Smooth muscle cell (in vitro differentiated cells): ENCODE measurements at regions not wholly inside any gene's neighbourhood (a gene's known extent, or its start where the extent isn't known, plus 50 kb on each side); places are given as distances from the start of the nearest gene placed in this dataset.

Source experiments
- DNase-seq: peaks from one replicate; lab custom pipeline; 2025; ENCODE audit not compliant: unreplicated experiment; lab: John Stamatoyannopoulos, UW
- H2AFZ ChIP-seq: fragments of 200-600 bp; sonication (generic); 2 replicates; pipeline ENCODE4 v1.6.0; 2016; ENCODE audit warnings: antibody characterized with exemption, low read depth, mild to moderate bottlenecking
- H3F3A ChIP-seq: fragments of 200-600 bp; sonication (generic); 2 replicates; pipeline ENCODE4 v1.6.0; 2017; ENCODE audit warnings: antibody characterized with exemption, low read depth
- H3K27ac ChIP-seq: fragments of 200-600 bp; sonication (generic); 2 replicates; pipeline ENCODE4 v1.5.1; 2016; ENCODE audit warnings: low read depth, mild to moderate bottlenecking
- H3K27me3 ChIP-seq: fragments of 200-600 bp; sonication (generic); 2 replicates; pipeline ENCODE4 v1.6.1; 2016; ENCODE audit warnings: low read depth, mild to moderate bottlenecking
- H3K36me3 ChIP-seq: fragments of 200-600 bp; sonication (generic); 2 replicates; pipeline ENCODE4 v1.5.1; 2016; ENCODE audit warnings: low read depth
- H3K4me1 ChIP-seq: fragments of 200-600 bp; sonication (generic); 2 replicates; pipeline ENCODE4 v1.5.1; 2016; ENCODE audit warnings: low read depth
- H3K4me2 ChIP-seq: fragments of 200-600 bp; sonication (generic); 2 replicates; pipeline ENCODE4 v1.6.0; 2016; ENCODE audit warnings: mild to moderate bottlenecking
- H3K4me3 ChIP-seq: fragments of 200-600 bp; sonication (generic); 2 replicates; pipeline ENCODE4 v1.5.1; 2016; ENCODE audit warnings: mild to moderate bottlenecking
- H3K79me2 ChIP-seq: fragments of 200-600 bp; sonication (generic); 2 replicates; pipeline ENCODE4 v1.6.0; 2016; ENCODE audit warnings: low read depth, mild to moderate bottlenecking
- H3K9ac ChIP-seq: fragments of 200-600 bp; sonication (generic); 2 replicates; pipeline ENCODE4 v1.6.0; 2016; ENCODE audit warnings: low read depth
- H3K9me3 ChIP-seq: fragments of 200-600 bp; sonication (generic); replicated peaks from 2 replicates; pipeline ENCODE4 v1.5.1; 2016; ENCODE audit warnings: low read depth
- H4K20me1 ChIP-seq: fragments of 200-600 bp; sonication (generic); 2 replicates; pipeline ENCODE4 v1.6.0; 2016; ENCODE audit warnings: low read depth
- WGBS: methylation state at CpG from one replicate; pipeline ENCODE4 v1.1.7; 2016; ENCODE audit warnings: low lambda C conversion rate; 5-methylcytosine and 5-hydroxymethylcytosine counted together
- TF ChIP-seq, protein P1 (sequence below): fragments of 200-600 bp; sonication (generic); IDR thresholded peaks from 2 replicates; pipeline ENCODE4 v1.5.1; 2017; ENCODE audit warnings: borderline replicate concordance, mild to moderate bottlenecking, antibody characterized with exemption; ENCODE audit not compliant: insufficient read depth, poor library complexity, severe bottlenecking

DNA sequence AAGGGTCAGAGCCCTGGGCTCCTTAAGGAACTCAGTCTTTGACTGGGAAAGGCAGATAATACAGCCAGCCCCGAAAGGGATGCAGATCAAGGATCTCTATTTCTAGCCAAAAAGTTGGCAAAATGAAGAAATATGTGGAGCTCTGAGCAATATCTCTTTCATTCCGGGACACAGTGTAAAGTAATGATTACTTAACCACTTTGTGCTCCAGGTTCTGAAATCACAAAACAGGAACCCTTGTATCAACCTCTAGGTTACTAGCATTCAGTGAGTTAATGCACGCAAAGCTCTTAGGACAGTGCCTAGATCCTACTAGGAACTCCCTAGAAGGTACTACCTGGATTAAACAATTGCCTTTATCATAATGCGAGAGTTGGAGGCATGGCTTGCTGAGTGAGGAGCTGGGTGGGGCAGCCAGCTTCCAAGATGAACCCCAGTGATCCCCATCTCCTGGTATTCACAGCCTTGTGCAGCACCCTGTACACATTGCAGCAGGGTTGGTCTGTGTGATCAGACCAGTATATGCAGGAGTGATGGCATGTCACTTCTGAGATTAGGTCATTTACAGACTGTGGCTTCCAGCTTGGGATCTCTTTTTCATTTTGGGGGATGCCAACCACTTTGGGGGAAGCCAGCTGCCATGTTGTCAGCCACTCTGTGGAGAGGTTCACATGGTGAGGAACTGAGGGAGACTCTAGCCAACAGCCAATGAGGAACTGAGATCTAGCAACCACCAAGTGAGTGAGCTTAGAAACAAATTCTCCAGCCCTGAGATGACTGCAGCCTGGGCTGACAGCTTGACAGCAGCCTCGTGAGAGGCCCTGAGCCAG, 103.1 kb upstream of the SLC44A1 start:
- DNase-seq: no peak
- Histone ChIP-seq H3K79me2 (no peaks in the 10 kb centered on the region), H3F3A (no peaks in the 10 kb centered on the region), H3K4me2 (no peak overlapping the region), H3K9me3 (no peaks in the 10 kb centered on the region), H3K4me3 (no peak overlapping the region), H3K27me3 (no peaks in the 10 kb centered on the region), H3K27ac (peak overlapping the region; percentile 54), H4K20me1 (no peaks in the 10 kb centered on the region), H3K4me1 (no peaks in the 10 kb centered on the region), H2AFZ (no peak overlapping the region), H3K9ac (no peak overlapping the region), H3K36me3 (no peaks in the 10 kb centered on the region)
- 75% methylated on average over 5 of the region's 5 CpGs for WGBS
- TF ChIP-seq, protein P1, sequence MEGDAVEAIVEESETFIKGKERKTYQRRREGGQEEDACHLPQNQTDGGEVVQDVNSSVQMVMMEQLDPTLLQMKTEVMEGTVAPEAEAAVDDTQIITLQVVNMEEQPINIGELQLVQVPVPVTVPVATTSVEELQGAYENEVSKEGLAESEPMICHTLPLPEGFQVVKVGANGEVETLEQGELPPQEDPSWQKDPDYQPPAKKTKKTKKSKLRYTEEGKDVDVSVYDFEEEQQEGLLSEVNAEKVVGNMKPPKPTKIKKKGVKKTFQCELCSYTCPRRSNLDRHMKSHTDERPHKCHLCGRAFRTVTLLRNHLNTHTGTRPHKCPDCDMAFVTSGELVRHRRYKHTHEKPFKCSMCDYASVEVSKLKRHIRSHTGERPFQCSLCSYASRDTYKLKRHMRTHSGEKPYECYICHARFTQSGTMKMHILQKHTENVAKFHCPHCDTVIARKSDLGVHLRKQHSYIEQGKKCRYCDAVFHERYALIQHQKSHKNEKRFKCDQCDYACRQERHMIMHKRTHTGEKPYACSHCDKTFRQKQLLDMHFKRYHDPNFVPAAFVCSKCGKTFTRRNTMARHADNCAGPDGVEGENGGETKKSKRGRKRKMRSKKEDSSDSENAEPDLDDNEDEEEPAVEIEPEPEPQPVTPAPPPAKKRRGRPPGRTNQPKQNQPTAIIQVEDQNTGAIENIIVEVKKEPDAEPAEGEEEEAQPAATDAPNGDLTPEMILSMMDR: no peak

DNA sequence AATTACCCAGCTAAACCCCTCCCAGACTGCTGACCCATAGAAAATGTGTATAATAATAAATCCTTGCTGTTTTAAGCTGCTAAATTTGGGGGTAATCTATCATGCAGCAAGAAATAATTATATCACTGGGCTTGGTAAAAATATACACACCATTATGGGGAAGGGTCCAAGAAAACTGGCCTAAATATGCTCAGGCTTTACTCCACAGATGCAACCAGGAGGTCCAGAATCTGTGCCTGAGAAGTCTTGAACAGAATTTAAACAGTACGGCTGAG, 102.5 kb upstream of the SLC44A1 start:
- TF ChIP-seq, protein P1: no peak
- DNase-seq: no peak
- WGBS: 50% methylated on average over 1 of the region's 1 CpG
- H3K4me2 ChIP-seq: peak overlapping the region; percentile 3
- H3K27ac ChIP-seq: peak overlapping the region; percentile 54
- no peaks in the 10 kb centered on the region for H4K20me1 ChIP-seq
- H3K27me3 ChIP-seq: no peaks in the 10 kb centered on the region
- H3K9ac ChIP-seq: no peak overlapping the region
- H2AFZ ChIP-seq: no peak overlapping the region
- H3F3A ChIP-seq: no peaks in the 10 kb centered on the region
- H3K4me1 ChIP-seq: no peaks in the 10 kb centered on the region
- no peak overlapping the region for H3K4me3 ChIP-seq
- no peaks in the 10 kb centered on the region for H3K36me3 ChIP-seq
- no peaks in the 10 kb centered on the region for H3K79me2 ChIP-seq
- no peaks in the 10 kb centered on the region for H3K9me3 ChIP-seq

DNA sequence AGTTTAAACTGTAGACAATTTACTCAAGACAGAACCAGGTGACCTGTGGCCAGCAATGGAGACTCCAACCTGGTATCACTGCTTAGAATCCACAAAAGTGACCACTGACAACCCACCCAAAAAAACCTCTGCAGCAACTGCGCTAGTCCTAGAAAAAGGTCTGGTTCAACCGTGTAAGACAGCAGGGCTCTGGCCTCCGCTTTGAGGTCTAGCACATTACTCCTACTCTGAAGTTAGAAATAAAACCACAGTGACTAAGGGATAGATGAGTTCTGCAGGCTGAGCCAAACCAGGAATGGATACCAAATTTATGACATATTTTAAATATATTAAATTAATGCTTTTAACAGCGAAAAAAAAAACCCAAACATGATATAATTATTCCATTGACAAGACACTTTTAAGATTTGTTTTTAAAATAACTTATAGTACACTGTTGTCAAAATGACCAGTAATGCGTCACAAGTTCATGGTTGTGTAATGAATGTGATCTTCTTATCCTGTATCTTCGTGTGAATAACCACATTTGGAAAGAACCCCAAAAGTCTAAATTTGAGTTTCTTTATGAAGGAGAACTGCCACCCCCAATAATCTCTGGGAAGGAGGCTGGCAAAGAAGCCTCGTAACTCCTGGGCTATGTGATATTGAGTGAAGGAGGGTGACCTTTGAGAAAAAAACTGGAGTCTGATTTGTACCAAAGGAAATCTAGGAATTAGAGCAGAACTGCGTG, 101.9 kb upstream of the SLC44A1 start:
- TF ChIP-seq, protein P1: no peak
- no peaks in the 10 kb centered on the region for H4K20me1 ChIP-seq
- no peak overlapping the region for H2AFZ ChIP-seq
- H3K9me3 ChIP-seq: no peaks in the 10 kb centered on the region
- H3K27me3 ChIP-seq: no peaks in the 10 kb centered on the region
- no peaks in the 10 kb centered on the region for H3K4me1 ChIP-seq
- H3K9ac ChIP-seq: no peak overlapping the region
- no peaks in the 10 kb centered on the region for H3K79me2 ChIP-seq
- H3K36me3 ChIP-seq: no peaks in the 10 kb centered on the region
- H3K4me3 ChIP-seq: no peak overlapping the region
- no peaks in the 10 kb centered on the region for H3F3A ChIP-seq
- DNase-seq: no peak
- peak overlapping the region; percentile 3 for H3K4me2 ChIP-seq
- peak overlapping the region; percentile 54 for H3K27ac ChIP-seq
- 70% methylated on average over 8 of the region's 8 CpGs for WGBS

DNA sequence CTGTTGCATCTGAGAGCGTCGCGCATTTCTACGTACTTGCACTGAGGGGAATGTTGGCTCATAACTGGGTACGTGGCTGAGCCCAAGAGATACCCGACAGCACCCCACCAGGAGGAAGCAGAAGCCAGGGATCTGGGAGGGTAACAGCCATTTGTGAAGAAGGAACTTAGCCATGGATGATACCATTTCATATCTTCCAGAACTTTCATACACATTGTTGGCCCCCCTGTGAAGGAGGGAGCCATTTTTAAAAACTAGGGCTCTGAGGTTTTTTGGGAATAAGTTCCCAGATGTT, 101.4 kb upstream of the SLC44A1 start:
- Histone ChIP-seq H3K4me3 (no peak overlapping the region), H3K27ac (peak overlapping the region; percentile 50), H3K4me1 (no peaks in the 10 kb centered on the region), H3K9ac (no peak overlapping the region), H3K9me3 (no peaks in the 10 kb centered on the region), H3F3A (no peaks in the 10 kb centered on the region), H3K4me2 (no peak overlapping the region), H3K36me3 (no peaks in the 10 kb centered on the region), H2AFZ (no peak overlapping the region), H3K27me3 (no peaks in the 10 kb centered on the region), H4K20me1 (no peaks in the 10 kb centered on the region), H3K79me2 (no peaks in the 10 kb centered on the region)
- WGBS: 100% methylated on average over 6 of the region's 6 CpGs
- TF ChIP-seq, protein P1: no peak
- no peak for DNase-seq
